GM19372 (cell line): ENCODE measurements at regions not wholly inside any gene's neighbourhood (a gene's known extent, or its start where the extent isn't known, plus 50 kb on each side); places are given as distances from the start of the nearest gene placed in this dataset.

Source experiments
- ATAC-seq: cut with Tn5 transposase; IDR thresholded peaks from one replicate; pipeline ENCODE4 v1.9.1; 2021; ENCODE audit warnings: mild to moderate bottlenecking, low read depth, moderate library complexity; ENCODE audit not compliant: unreplicated experiment

- ATAC-seq: no peak
Measured at GRCh38 chr5:133698259-133698554, 85.9 kb upstream of the FSTL4 start.

GRCh38 chr5:133697536-133698258 lies 85.4 kb upstream of the FSTL4 start:
- no peak for ATAC-seq

- ATAC-seq: no peak
Measured at GRCh38 chr5:133696782-133697507, 84.6 kb upstream of the FSTL4 start.

- ATAC-seq: no peak
Measured at GRCh38 chr5:133696006-133696584, 83.8 kb upstream of the FSTL4 start.

GRCh38 chr5:133694181-133694831 lies 82.0 kb upstream of the FSTL4 start:
- ATAC-seq: no peak

- ATAC-seq: no peak
Measured at GRCh38 chr5:133691448-133691847, 79.1 kb upstream of the FSTL4 start.

- ATAC-seq: no peak
Measured at GRCh38 chr5:133690746-133691145, 78.4 kb upstream of the FSTL4 start.

- no peak for ATAC-seq
Measured at GRCh38 chr5:133688391-133688790, 76.0 kb upstream of the FSTL4 start.

GRCh38 chr5:133687212-133688061 lies 75.1 kb upstream of the FSTL4 start:
- ATAC-seq: no peak

- no peak for ATAC-seq
Measured at GRCh38 chr5:133686566-133686965, 74.2 kb upstream of the FSTL4 start.

GRCh38 chr5:133685402-133686018 lies 73.2 kb upstream of the FSTL4 start:
- ATAC-seq: no peak

GRCh38 chr5:133683646-133684596 lies 71.6 kb upstream of the FSTL4 start:
- no peak for ATAC-seq

GRCh38 chr5:133682451-133682850 lies 70.1 kb upstream of the FSTL4 start:
- ATAC-seq: no peak

- no peak for ATAC-seq
Measured at GRCh38 chr5:133681896-133682295, 69.6 kb upstream of the FSTL4 start.

GRCh38 chr5:133680830-133681565 lies 68.7 kb upstream of the FSTL4 start:
- ATAC-seq: no peak

- no peak for ATAC-seq
Measured at GRCh38 chr5:133679534-133679933, 67.2 kb upstream of the FSTL4 start.

GRCh38 chr5:133675376-133676154 lies 63.2 kb upstream of the FSTL4 start:
- ATAC-seq: no peak

- ATAC-seq: no peak
Measured at GRCh38 chr5:133670336-133670735, 58.0 kb upstream of the FSTL4 start.
